ENCODE measurements at regions not wholly inside any gene's neighbourhood (a gene's known extent, or its start where the extent isn't known, plus 50 kb on each side); places are given as distances from the start of the nearest gene placed in this dataset.

GRCh38 chr7:47183862-47184590 is 397.9 kb downstream of the TNS3 start:
- intact Hi-C loops (cut with micrococcal nuclease) = loop anchor here (5.0 to 10.0 kb wide), 3 partner anchors 832 to 1312 kb away; partner anchors contain the start of gene CCDC201
- H3K9me2 ChIP-seq (ENCODE audit: insufficient read depth) = no peaks in the 10 kb centered on the region
- H3K27me3 ChIP-seq (ENCODE audit: insufficient read depth, low read length) = peaks cover 11% of the 10 kb centered on the region; the same call in 1 of the 2 replicates
- no peaks in the 10 kb centered on the region for H3K4me1 ChIP-seq (ENCODE audit: control insufficient read depth in 1 of 2, insufficient read depth in 2 of 2, low read length in 2 of 2)
- RAD21 ChIA-PET (ENCODE audit: low non-redundant PET in 1 of 2, low total read pairs in 2 of 2, uncharacterized antibody in 2 of 2, unreplicated experiment in 2 of 2) = no interaction called here
- CTCF ChIA-PET = interaction anchor here (0.8 kb wide), 1 partner anchor 1262 kb away, joined by 4 read pairs; no protein-coding TSS in a partner anchor
- no peak overlapping the region for H3K4me2 ChIP-seq (ENCODE audit: low read length)
- DNase-seq (ENCODE audit: low read depth, low spot score) = no peak
- no peak overlapping the region for H3K27ac ChIP-seq (ENCODE audit: low read depth, low read length)
- H2AFZ ChIP-seq (ENCODE audit: low read depth, low read length, poor library complexity, severe bottlenecking) = no peak overlapping the region
- no peak for ATAC-seq
- H3K79me2 ChIP-seq (ENCODE audit: insufficient read depth, low read length) = no peaks in the 10 kb centered on the region
- BruUV-seq (replicated peaks) = no TSS peak
- no peaks in the 10 kb centered on the region for H3K9me3 ChIP-seq (ENCODE audit: control insufficient read depth in 1 of 2, insufficient read depth in 1 of 2, low read depth in 1 of 2, low read length in 2 of 2)
- no peak overlapping the region for H3K4me3 ChIP-seq (replicated peaks in 1 of 2; ENCODE audit: low read depth in 1 of 2, low read length in 2 of 2)
- TF ChIP-seq JUND (IDR thresholded peaks at IDR 0.05) (no peak), POLR2AphosphoS5 (IDR thresholded peaks at IDR 0.05; ENCODE audit: low read depth, low read length) (no peak), EGR1 (IDR thresholded peaks at IDR 0.05; ENCODE audit: low read depth) (no peak), TCF7L2 (IDR thresholded peaks at IDR 0.05; ENCODE audit: borderline replicate concordance, extremely low read depth, insufficient read depth, insufficient read length) (no peak), EZH2 (IDR thresholded peaks at IDR 0.05) (no peak), CEBPB (IDR thresholded peaks at IDR 0.05; ENCODE audit: low read depth) (no peak), EZH2phosphoT487 (IDR thresholded peaks at IDR 0.05; ENCODE audit: borderline replicate concordance) (no peak), FOSL1 (IDR thresholded peaks at IDR 0.05; ENCODE audit: low read depth) (no peak), YY1 (IDR thresholded peaks at IDR 0.05; ENCODE audit: extremely low read depth, insufficient replicate concordance, low read depth, low read length) (no peak), CTCF (IDR thresholded peaks at IDR 0.05 in 2 of 3, conservative IDR thresholded peaks at IDR 0.05 in 1 of 3; ENCODE audit: borderline replicate concordance in 1 of 3, insufficient read depth in 1 of 3, low read depth in 2 of 3, low read length in 2 of 3) (no peak), ZFX (IDR thresholded peaks at IDR 0.05) (no peak), REST (IDR thresholded peaks at IDR 0.05; ENCODE audit: low read depth) (no peak), SRF (IDR thresholded peaks at IDR 0.05; ENCODE audit: low read depth) (no peak), SIN3A (IDR thresholded peaks at IDR 0.05; ENCODE audit: low read depth) (no peak), POLR2A (IDR thresholded peaks at IDR 0.05; ENCODE audit: borderline replicate concordance, extremely low read depth, insufficient read depth, insufficient read length) (no peak), CBX3 (IDR thresholded peaks at IDR 0.05; ENCODE audit: low read depth) (no peak), SP1 (IDR thresholded peaks at IDR 0.05; ENCODE audit: low read depth) (no peak)
- TF ChIP-seq, protein P1, sequence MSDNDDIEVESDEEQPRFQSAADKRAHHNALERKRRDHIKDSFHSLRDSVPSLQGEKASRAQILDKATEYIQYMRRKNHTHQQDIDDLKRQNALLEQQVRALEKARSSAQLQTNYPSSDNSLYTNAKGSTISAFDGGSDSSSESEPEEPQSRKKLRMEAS (IDR thresholded peaks at IDR 0.05) = no peak
- TF ChIP-seq, protein P2, sequence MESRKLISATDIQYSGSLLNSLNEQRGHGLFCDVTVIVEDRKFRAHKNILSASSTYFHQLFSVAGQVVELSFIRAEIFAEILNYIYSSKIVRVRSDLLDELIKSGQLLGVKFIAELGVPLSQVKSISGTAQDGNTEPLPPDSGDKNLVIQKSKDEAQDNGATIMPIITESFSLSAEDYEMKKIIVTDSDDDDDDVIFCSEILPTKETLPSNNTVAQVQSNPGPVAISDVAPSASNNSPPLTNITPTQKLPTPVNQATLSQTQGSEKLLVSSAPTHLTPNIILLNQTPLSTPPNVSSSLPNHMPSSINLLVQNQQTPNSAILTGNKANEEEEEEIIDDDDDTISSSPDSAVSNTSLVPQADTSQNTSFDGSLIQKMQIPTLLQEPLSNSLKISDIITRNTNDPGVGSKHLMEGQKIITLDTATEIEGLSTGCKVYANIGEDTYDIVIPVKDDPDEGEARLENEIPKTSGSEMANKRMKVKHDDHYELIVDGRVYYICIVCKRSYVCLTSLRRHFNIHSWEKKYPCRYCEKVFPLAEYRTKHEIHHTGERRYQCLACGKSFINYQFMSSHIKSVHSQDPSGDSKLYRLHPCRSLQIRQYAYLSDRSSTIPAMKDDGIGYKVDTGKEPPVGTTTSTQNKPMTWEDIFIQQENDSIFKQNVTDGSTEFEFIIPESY (IDR thresholded peaks at IDR 0.05; ENCODE audit: extremely low read depth, insufficient replicate concordance, low read length) = no peak
- TF ChIP-seq, protein P3, sequence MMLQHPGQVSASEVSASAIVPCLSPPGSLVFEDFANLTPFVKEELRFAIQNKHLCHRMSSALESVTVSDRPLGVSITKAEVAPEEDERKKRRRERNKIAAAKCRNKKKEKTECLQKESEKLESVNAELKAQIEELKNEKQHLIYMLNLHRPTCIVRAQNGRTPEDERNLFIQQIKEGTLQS (IDR thresholded peaks at IDR 0.05) = no peak
- H3K36me3 ChIP-seq (ENCODE audit: control insufficient read depth in 1 of 2, insufficient read depth in 2 of 2, low read length in 2 of 2) = no peaks in the 10 kb centered on the region
- no peak overlapping the region for H3K9ac ChIP-seq (ENCODE audit: low read length)
- H4K20me1 ChIP-seq (ENCODE audit: insufficient read depth) = no peaks in the 10 kb centered on the region
- POLR2A ChIA-PET = no interaction called here
